ENCODE measurements at regions not wholly inside any gene's neighbourhood (a gene's known extent, or its start where the extent isn't known, plus 50 kb on each side); places are given as distances from the start of the nearest gene placed in this dataset.

DNA sequence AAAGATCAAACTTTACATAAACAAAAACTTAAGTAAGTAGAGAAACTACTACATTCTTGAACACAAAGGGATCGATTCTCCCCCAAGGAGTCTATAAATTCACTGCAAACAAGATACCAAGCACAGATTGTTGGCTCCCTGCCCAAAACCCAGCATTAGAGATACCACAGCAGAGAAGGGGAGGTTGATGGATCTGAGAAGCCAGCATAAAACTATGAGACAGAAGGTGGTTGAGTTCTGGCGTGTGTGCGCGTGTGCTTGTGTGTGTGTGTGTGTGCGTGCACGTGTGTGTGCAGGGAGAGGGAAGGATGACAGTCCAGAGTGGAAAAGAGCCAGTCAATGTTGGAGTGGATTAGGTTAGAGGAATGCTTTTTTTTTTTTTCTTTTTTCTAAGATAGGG lies 143.2 kb upstream of the PRR20G start:
- Histone ChIP-seq H3K36me3 (no peaks in the 10 kb centered on the region), H3K4me3 (no peak overlapping the region), H3K27ac (no peak overlapping the region), H3K4me1 (no peaks in the 10 kb centered on the region), H3K27me3 (peaks cover 0 to 33% of the 10 kb centered on the region in 2 donors), H3K9me3 (no peaks in the 10 kb centered on the region)
- DNase-seq, result peak in 1 of 2 donors; percentile 27
- intact Hi-C loops (cut with DNase I; ENCODE audit: low total_unique reads), result no loop called here
- TF ChIP-seq, protein P1, sequence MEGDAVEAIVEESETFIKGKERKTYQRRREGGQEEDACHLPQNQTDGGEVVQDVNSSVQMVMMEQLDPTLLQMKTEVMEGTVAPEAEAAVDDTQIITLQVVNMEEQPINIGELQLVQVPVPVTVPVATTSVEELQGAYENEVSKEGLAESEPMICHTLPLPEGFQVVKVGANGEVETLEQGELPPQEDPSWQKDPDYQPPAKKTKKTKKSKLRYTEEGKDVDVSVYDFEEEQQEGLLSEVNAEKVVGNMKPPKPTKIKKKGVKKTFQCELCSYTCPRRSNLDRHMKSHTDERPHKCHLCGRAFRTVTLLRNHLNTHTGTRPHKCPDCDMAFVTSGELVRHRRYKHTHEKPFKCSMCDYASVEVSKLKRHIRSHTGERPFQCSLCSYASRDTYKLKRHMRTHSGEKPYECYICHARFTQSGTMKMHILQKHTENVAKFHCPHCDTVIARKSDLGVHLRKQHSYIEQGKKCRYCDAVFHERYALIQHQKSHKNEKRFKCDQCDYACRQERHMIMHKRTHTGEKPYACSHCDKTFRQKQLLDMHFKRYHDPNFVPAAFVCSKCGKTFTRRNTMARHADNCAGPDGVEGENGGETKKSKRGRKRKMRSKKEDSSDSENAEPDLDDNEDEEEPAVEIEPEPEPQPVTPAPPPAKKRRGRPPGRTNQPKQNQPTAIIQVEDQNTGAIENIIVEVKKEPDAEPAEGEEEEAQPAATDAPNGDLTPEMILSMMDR (IDR thresholded peaks at IDR 0.05), result no peak

DNA sequence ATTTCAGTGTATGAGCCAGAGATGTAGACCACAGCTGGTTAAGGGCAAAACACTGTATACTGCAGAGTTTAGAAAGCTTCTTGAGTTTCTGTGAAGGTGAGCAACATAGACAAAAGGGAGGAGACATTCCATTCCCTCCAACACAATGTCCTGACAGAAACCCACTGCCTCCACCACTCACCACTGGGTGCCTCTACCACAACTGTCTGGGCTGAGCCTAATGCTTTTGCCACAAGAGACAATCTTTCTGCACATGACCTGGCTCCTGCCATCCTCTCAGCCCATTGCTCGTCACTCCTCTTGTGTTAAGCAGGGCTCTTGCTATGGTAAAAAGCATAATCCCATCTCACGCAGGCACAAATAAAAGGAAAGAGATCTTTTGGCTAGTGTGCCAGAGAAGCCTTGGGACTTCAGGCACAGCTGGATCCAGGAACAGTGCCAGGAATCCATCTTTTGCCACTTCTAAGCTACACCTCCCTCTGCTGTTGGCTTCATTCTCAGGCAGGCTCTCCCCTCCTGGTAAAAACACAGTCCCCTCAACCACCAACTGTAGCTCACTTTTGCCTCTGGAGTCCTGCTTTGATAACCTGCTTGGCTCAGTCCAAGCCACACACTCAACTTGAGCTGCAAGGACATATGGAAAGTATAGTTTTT lies 140.6 kb upstream of the PRR20G start:
- Histone ChIP-seq H3K27me3 (peaks cover 0 to 57% of the 10 kb centered on the region in 2 donors), H3K4me3 (no peak overlapping the region), H3K27ac (no peak overlapping the region), H3K4me1 (no peaks in the 10 kb centered on the region), H3K36me3 (no peaks in the 10 kb centered on the region), H3K9me3 (no peaks in the 10 kb centered on the region)
- intact Hi-C loops (cut with DNase I; ENCODE audit: low total_unique reads), result no loop called here
- no peak for DNase-seq
- TF ChIP-seq, protein P1 (IDR thresholded peaks at IDR 0.05), result no peak

DNA sequence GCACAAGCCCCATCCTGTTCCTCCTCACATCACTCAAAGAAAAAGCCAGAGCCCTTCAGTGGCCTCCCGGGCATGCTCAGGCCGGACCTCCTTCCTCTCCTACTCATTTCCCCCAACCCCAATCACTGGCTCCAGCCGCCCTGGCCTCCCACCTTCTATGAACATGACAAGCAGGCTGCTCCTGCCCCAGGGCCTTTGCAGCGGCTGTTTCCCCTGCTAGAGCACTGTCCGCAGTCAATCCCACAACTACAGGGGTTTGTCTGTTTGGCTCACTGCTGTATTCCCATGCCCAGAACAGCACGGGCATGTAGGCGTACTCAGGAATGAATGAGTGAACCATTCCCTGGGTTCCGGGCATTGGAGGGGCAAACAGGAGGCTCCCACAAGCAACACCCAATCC lies 139.8 kb upstream of the PRR20G start:
- Histone ChIP-seq H3K4me1 (no peaks in the 10 kb centered on the region), H3K4me3 (no peak overlapping the region), H3K27ac (no peak overlapping the region), H3K27me3 (peaks cover 0 to 60% of the 10 kb centered on the region in 2 donors), H3K36me3 (no peaks in the 10 kb centered on the region), H3K9me3 (no peaks in the 10 kb centered on the region)
- TF ChIP-seq, protein P1 (IDR thresholded peaks at IDR 0.05), result no peak
- peak in 1 of 2 donors; percentile 56 for DNase-seq
- intact Hi-C loops (cut with DNase I; ENCODE audit: low total_unique reads), result no loop called here

DNA sequence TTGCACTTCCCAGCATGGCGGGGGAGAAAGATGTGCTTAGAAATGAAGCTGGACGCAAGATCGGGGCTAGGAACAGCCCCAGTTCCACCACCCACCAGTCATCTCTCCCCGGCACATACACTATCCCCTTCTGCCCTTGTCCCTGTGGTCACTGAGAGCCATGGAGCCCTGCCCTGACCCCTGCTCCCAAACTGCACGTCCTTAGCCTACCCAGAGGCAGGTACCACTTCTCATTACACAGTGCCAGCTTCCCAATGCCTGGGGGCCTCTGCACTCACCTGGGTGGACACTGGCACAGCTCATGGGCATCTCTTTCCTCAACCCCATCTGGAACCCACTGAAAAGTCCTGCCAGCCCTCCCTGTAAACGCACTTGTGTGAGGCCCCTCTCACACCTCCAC lies 139.3 kb upstream of the PRR20G start:
- no peaks in the 10 kb centered on the region for H3K36me3 ChIP-seq
- H3K4me1 ChIP-seq, result no peaks in the 10 kb centered on the region
- no peaks in the 10 kb centered on the region for H3K9me3 ChIP-seq
- TF ChIP-seq, protein P1 (IDR thresholded peaks at IDR 0.05), result no peak
- H3K4me3 ChIP-seq, result no peak overlapping the region
- peak in 1 of 2 donors; percentile 55 for DNase-seq
- no peak overlapping the region for H3K27ac ChIP-seq
- H3K27me3 ChIP-seq, result peaks cover 0 to 65% of the 10 kb centered on the region in 2 donors
- intact Hi-C loops (cut with DNase I; ENCODE audit: low total_unique reads), result no loop called here

GRCh38 chr3:127426444-127427153 lies 138.8 kb upstream of the PRR20G start:
- intact Hi-C loops (cut with DNase I; ENCODE audit: low total_unique reads), result no loop called here
- DNase-seq, result peak in 1 of 2 donors; percentile 45
- Histone ChIP-seq H3K4me3 (no peak overlapping the region), H3K27me3 (peaks cover 0 to 65% of the 10 kb centered on the region in 2 donors), H3K4me1 (no peaks in the 10 kb centered on the region), H3K9me3 (no peaks in the 10 kb centered on the region), H3K27ac (no peak overlapping the region), H3K36me3 (no peaks in the 10 kb centered on the region)
- TF ChIP-seq, protein P1 (IDR thresholded peaks at IDR 0.05), result no peak
